Esophagus squamous epithelium (tissue), 4 donors: ENCODE measurements at regions not wholly inside any gene's neighbourhood (a gene's known extent, or its start where the extent isn't known, plus 50 kb on each side); places are given as distances from the start of the nearest gene placed in this dataset.

Experiments
- CTCF ChIP-seq, 6 experiments: fragments of 450-650 bp in 4 of 6; fragments of 200-600 bp in 2 of 6; sonication (generic) in 2 of 6; IDR thresholded peaks; one replicate each; pipeline ENCODE4 v1.5.1; 2016 to 2019; ENCODE audit warnings: antibody characterized with exemption in 6 of 6, mild to moderate bottlenecking in 4 of 6, moderate library complexity in 4 of 6
- POLR2A ChIP-seq, 4 donors: fragments of 450-650 bp; IDR thresholded peaks; one replicate each; pipeline ENCODE4 v1.6.1; 2017; ENCODE audit warnings: antibody characterized with exemption in 4 of 4, mild to moderate bottlenecking in 4 of 4, moderate library complexity in 3 of 4

GRCh38 chr12:106004289-106004688 lies 134.5 kb downstream of the NUAK1 start:
- no peak for TF ChIP-seq CTCF (IDR thresholded peaks at IDR 0.05)
- no peak for TF ChIP-seq POLR2A (IDR thresholded peaks at IDR 0.05)
